ENCODE measurements at regions not wholly inside any gene's neighbourhood (a gene's known extent, or its start where the extent isn't known, plus 50 kb on each side); places are given as distances from the start of the nearest gene placed in this dataset.

- TF ChIP-seq HBP1 (CRISPR knock-in tag; IDR thresholded peaks at IDR 0.05) (no peak), PKNOX1 (IDR thresholded peaks at IDR 0.05) (no peak), POLR2A (conservative IDR thresholded peaks at IDR 0.05) (no peak), CHD1 (IDR thresholded peaks at IDR 0.05; ENCODE audit: low read length) (no peak), BRD4 (IDR thresholded peaks at IDR 0.05) (no peak), KLF10 (CRISPR knock-in tag; IDR thresholded peaks at IDR 0.05) (no peak), MBD2 (IDR thresholded peaks at IDR 0.05; ENCODE audit: borderline replicate concordance, low read depth) (no peak), CREB1 (IDR thresholded peaks at IDR 0.05) (no peak), CREB1 (CRISPR knock-in tag; IDR thresholded peaks at IDR 0.05) (no peak), ZBTB26 (CRISPR knock-in tag; IDR thresholded peaks at IDR 0.05) (no peak), NBN (IDR thresholded peaks at IDR 0.05; ENCODE audit: low read depth) (no peak), TGIF2 (CRISPR knock-in tag; IDR thresholded peaks at IDR 0.05) (no peak), MYC (IDR thresholded peaks at IDR 0.05; ENCODE audit: low read depth, low read length) (no peak), MYC (CRISPR knock-in tag; IDR thresholded peaks at IDR 0.05; ENCODE audit: borderline replicate concordance, low read depth) (no peak), GABPB2 (CRISPR knock-in tag; conservative IDR thresholded peaks at IDR 0.05) (no peak), CTCF (IDR thresholded peaks at IDR 0.05 in 2 of 3, conservative IDR thresholded peaks at IDR 0.05 in 1 of 3; ENCODE audit: insufficient read depth in 2 of 3, low read depth in 1 of 3, low read length in 3 of 3) (no peak)
Observed at GRCh38 chr1:57844382-57844980, 420.6 kb upstream of the DAB1 start.

All from K562 (cell line).